Stimulated activated memory B cell treated with anti-CD40 and anti-IgM and Interleukin-4, amounts not matched to agents 10 μg/mL and 1 μg/mL and 100 μg/mL, for 72 hours (primary cell): ENCODE measurements at regions not wholly inside any gene's neighbourhood (a gene's known extent, or its start where the extent isn't known, plus 50 kb on each side); places are given as distances from the start of the nearest gene placed in this dataset.

Experiments used
- ATAC-seq: fragments of 150-1000 bp; cut with Tn5 transposase; 2 replicates; pipeline ENCODE4 v1.10.0; 2021
- H3K27ac Mint-ChIP-seq: one replicate; pipeline ENCODE4 v1.8.0; 2022; ENCODE audit warnings: mild to moderate bottlenecking, mixed read lengths
- H3K27me3 Mint-ChIP-seq: one replicate; pipeline ENCODE4 v1.8.0; 2022; ENCODE audit warnings: mixed read lengths
- H3K36me3 Mint-ChIP-seq: one replicate; pipeline ENCODE4 v1.8.0; 2022; ENCODE audit warnings: mixed read lengths
- H3K4me1 Mint-ChIP-seq: one replicate; pipeline ENCODE4 v1.8.0; 2022; ENCODE audit warnings: mixed read lengths
- H3K4me3 Mint-ChIP-seq: one replicate; pipeline ENCODE4 v1.8.0; 2022; ENCODE audit warnings: mild to moderate bottlenecking, moderate library complexity, mixed read lengths
- H3K9me3 Mint-ChIP-seq: one replicate; pipeline ENCODE4 v1.8.0; 2022; ENCODE audit warnings: mixed read lengths

DNA sequence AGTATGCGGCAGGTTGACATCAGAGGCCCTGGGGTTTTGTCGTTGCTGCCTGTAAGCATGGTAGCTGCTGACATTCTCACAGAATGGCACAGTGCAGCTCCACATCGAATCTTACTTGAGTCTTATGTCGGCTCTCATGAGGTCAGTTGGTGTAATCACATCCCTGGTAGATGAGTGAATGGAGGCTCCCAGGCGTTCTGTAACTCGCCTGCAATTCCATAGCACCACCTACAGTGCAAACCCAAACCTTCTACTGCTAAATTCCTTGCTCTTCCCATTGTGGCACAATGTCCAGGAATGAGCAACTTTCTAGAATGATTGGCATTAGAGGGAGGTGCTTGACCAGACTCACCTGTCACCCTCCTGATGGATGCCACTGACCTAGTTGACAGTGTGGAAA lies 578.4 kb downstream of the CCDC171 start:
- H3K9me3 Mint-ChIP-seq, result peaks cover 7% of the 10 kb centered on the region
- no peaks in the 10 kb centered on the region for H3K4me1 Mint-ChIP-seq
- no peaks in the 10 kb centered on the region for H3K36me3 Mint-ChIP-seq
- ATAC-seq, result no peak
- no peak overlapping the region for H3K27ac Mint-ChIP-seq
- H3K27me3 Mint-ChIP-seq, result peaks cover 8% of the 10 kb centered on the region
- no peak overlapping the region for H3K4me3 Mint-ChIP-seq

DNA sequence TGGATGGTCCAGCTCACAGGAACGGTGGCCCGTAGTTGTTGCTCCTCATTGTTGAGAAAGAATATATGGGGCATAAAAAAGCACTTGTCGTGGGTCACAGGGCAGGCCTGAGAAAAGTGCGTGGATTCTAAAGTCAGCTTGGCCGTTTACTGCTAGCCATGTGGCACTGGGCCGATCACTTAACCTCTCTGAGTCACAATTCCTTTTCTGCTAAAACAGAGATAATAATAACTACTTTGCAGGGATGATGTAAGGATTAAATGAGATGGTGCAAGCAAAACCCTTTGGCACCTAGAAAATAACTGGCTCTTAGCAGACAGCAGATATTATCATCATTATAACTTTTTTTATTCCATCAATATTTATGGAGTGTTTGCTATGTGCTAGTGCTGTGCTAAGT lies 579.7 kb downstream of the CCDC171 start:
- H3K4me1 Mint-ChIP-seq, result no peaks in the 10 kb centered on the region
- H3K27me3 Mint-ChIP-seq, result peaks cover 8% of the 10 kb centered on the region
- H3K36me3 Mint-ChIP-seq, result no peaks in the 10 kb centered on the region
- peaks cover 7% of the 10 kb centered on the region for H3K9me3 Mint-ChIP-seq
- ATAC-seq, result no peak
- H3K4me3 Mint-ChIP-seq, result no peak overlapping the region
- H3K27ac Mint-ChIP-seq, result no peak overlapping the region

DNA sequence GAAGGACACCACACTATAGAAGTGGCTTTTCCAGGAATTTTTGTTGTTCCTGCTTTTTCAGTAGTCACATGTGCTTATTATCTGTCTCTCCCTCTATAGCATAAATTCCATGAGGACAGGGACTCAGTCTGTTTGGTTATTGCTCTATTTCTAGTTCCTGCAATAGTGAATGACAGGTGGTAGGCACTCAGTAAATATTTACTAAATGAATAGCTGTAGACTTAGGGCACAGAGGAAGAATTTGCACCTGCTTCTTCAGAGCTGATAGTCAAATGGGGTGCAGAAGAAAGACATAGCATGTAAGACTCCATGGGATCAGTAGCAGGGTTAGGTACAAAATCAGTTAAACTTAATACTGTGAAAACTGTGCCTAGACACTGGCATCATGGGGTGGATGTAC lies 580.2 kb downstream of the CCDC171 start:
- Mint-ChIP-seq H3K27ac (no peak overlapping the region), H3K4me3 (no peak overlapping the region), H3K36me3 (no peaks in the 10 kb centered on the region), H3K9me3 (peaks cover 7% of the 10 kb centered on the region), H3K27me3 (peaks cover 8% of the 10 kb centered on the region), H3K4me1 (no peaks in the 10 kb centered on the region)
- ATAC-seq, result no peak

DNA sequence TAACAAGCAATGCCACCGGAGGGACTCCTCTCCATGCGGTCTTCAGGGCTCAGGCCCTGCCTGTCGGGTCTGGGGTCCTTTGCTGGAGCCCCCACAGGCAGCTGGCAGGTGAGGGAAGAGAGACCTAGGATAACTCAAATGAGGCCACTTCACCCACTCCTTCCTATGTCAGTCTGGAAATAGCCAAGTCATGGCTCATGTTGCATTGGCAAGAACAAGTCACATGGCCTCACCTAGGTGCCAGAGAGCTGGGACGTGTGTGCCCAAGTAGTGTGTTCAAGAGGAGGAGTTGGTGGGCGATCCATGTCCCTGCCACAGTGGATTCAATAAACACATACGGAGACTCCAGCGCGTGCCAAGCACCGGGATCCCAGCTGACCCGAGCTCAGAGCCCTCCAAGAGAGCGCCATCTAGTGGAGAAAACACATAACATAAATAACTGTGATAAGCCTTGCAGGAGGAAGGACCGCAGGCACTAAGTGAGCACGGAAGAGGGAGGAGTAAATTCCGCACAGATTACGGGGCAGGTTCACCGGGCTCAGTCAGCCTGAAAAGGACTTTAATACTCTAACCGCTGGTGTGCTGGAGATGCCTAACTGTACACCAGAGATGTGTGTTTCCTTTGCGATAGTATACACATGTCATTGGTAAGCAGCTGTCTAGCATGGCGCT lies 580.8 kb downstream of the CCDC171 start:
- Mint-ChIP-seq H3K9me3 (peaks cover 3% of the 10 kb centered on the region), H3K27ac (no peak overlapping the region), H3K4me3 (no peak overlapping the region), H3K27me3 (peaks cover 8% of the 10 kb centered on the region), H3K36me3 (no peaks in the 10 kb centered on the region), H3K4me1 (no peaks in the 10 kb centered on the region)
- ATAC-seq, result no peak

DNA sequence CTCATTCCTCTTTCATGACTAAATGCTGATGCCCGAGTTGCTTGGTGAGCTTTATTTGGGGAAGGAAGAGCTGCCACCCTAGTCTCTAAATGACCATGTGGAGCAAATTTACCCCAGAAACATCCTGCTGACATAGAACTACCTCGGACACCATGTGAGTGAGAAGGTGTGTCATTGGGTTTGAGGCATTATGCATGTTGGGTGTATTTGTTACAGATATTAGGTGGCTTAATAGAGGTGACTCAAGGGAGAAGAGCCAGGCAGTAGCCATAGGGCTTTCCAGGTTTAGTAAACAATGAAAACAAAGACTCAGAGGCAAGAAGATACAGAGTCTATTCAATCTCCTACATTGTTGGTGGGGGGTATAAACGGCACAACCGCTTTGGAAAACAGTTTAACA lies 581.5 kb downstream of the CCDC171 start:
- Mint-ChIP-seq H3K9me3 (peaks cover 3% of the 10 kb centered on the region), H3K4me3 (no peak overlapping the region), H3K36me3 (no peaks in the 10 kb centered on the region), H3K27me3 (peaks cover 8% of the 10 kb centered on the region), H3K4me1 (no peaks in the 10 kb centered on the region), H3K27ac (no peak overlapping the region)
- no peak for ATAC-seq

DNA sequence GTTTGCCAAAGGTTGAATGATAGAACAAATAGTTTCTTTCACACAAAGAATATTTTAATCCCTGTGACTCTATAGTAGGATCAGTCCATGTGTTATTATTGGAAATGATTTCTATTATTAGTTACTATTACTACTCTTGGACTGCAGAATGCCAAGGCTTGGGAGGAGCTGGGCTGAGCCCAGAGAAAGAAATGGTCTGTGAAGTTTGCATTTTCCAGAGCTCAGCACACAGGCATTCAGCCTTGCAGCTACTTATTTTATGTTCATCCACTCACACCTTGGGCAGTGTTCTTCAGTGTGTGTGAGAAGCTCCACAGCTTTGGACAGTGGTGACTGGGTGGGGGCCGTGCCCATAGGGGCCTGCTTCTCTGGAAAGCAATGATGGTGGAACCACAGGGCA lies 583.1 kb downstream of the CCDC171 start:
- no peak overlapping the region for H3K4me3 Mint-ChIP-seq
- no peaks in the 10 kb centered on the region for H3K36me3 Mint-ChIP-seq
- peaks cover 8% of the 10 kb centered on the region for H3K27me3 Mint-ChIP-seq
- H3K4me1 Mint-ChIP-seq, result no peaks in the 10 kb centered on the region
- ATAC-seq, result no peak
- no peak overlapping the region for H3K27ac Mint-ChIP-seq
- H3K9me3 Mint-ChIP-seq, result peaks cover 3% of the 10 kb centered on the region

DNA sequence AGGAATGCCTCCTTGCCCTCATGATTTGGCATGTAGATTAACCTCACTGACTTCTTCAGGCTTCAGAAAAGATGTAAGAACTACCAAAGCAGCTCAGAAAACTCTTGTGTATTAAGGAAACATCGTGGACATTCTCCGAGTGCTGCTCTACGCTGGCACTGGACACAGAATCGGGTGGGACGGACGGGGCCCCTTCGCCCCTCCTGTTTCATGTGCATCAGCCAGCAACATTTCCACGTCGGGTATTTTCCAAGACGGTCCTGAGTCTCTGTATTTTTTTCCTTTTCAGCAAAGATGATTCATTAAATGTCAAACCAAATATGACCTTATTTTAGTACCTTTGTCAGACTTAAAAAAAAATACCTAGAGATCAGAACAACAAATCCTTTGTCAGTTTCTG lies 583.6 kb downstream of the CCDC171 start:
- no peak for ATAC-seq
- Mint-ChIP-seq H3K36me3 (no peaks in the 10 kb centered on the region), H3K9me3 (peaks cover 3% of the 10 kb centered on the region), H3K27me3 (peaks cover 8% of the 10 kb centered on the region), H3K4me3 (no peak overlapping the region), H3K4me1 (no peaks in the 10 kb centered on the region), H3K27ac (no peak overlapping the region)

DNA sequence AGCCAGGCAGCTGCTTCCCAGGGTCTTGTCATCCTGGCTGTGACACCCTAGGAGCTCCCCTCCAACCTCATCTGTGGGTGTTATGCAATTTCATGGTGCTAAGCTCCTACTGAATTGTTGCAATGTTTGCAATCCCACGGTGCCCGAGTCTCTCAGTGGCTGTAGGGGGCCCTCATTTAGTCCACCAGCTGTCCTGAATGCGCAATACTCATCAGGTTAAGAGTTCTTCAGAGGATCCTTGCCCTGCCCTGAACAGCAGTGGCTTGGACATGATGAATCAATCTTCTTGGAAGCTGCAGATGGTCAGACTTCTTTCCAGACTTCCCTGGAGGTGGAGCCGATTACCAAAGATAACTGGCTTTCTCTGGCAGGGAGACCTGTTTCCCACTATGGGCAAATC lies 584.1 kb downstream of the CCDC171 start:
- Mint-ChIP-seq H3K4me1 (no peaks in the 10 kb centered on the region), H3K27ac (no peak overlapping the region), H3K27me3 (peaks cover 2% of the 10 kb centered on the region), H3K4me3 (no peak overlapping the region), H3K36me3 (no peaks in the 10 kb centered on the region), H3K9me3 (peaks cover 3% of the 10 kb centered on the region)
- ATAC-seq, result no peak

DNA sequence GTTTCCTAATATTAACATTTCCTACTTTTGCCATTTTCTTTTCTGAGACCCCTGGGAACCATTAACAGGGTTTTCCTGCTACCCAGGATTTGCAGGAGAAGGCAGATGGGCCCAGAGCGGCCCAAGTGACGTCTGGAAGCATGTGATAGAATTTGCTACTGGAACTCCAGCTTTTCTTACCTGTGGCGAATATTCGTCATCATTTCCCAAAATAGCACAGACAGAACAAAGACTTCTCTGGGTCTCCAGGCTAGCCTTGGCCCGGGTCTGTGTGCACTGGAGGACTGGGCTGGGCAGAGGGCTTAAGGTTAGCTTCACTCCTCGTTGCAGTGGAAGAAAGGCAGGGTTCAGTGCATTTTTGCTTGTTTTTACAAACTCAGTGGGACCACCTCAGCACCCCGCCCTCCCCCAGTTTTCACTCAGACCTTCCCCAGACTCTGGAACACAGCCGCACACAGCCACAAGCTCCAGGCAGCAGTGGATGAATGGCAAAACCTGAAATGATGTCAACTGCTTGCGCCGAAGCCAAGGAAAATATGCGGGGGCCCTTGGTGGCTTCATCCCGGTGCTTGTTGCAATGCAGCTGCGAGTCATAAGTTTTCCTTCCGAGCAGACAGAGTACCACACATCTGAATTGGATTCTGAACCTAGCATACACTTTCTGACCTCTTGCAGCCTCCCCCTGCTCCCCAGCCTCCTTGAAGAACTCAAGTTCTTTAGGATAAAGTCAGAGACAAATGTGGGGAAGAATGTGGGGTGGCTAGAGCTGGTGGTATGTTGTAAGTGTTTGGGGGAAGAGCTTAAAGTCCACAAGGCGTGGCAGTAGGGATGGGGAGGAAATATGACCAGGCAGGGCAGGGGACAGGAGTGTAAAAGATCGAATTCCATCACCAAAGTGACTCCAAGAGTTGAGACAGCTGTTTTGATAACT lies 586.0 kb downstream of the CCDC171 start:
- Mint-ChIP-seq H3K9me3 (peaks cover 3% of the 10 kb centered on the region), H3K27me3 (no peaks in the 10 kb centered on the region), H3K27ac (no peak overlapping the region)

DNA sequence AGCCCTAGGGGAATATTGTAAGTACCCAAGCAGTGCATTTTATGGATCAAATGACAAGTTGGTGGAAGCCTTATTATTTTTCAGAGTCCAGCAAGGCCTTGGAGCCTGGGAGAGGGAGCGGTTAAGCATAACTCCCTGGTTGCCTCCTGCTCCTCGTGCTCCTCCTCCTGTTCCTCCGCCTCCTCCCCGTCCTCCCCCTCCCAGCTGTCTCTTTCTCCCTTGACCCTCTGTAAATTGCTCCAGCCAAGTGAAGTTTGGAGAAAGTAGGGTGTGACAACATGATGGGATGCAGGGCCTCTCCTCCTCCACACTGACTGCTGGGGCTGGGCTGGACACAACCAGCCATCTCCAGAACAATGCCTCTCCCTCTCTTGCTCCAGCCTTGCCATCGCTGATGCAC lies 586.9 kb downstream of the CCDC171 start:
- Mint-ChIP-seq H3K9me3 (peaks cover 3% of the 10 kb centered on the region), H3K4me1 (no peaks in the 10 kb centered on the region), H3K27me3 (no peaks in the 10 kb centered on the region), H3K4me3 (no peak overlapping the region), H3K27ac (no peak overlapping the region), H3K36me3 (no peaks in the 10 kb centered on the region)
- no peak for ATAC-seq

More for the DNA sequence above, 586.0 kb downstream of the CCDC171 start:
- H3K4me1 Mint-ChIP-seq, result no peaks in the 10 kb centered on the region
- no peaks in the 10 kb centered on the region for H3K36me3 Mint-ChIP-seq
- no peak for ATAC-seq
- no peak overlapping the region for H3K4me3 Mint-ChIP-seq

DNA sequence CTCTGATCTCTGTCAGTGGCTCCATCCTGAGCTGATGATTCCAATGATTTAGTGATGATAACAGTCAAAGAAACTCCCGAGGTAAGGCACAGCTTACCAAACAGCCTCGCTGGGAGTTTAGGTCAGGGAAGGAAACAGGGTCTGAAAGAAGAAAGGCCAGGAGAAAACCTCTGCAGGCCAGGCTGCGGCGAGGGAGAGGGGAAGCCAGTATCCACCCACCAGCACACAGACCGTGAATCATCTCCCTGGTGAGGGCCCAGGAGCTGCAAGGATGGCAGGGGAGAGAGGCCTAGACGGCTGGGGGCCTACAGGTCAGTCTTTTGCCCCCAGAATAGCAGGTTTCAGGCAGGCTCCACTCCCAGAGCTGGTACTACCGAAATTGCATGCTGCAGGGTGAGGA lies 590.5 kb downstream of the CCDC171 start:
- no peak overlapping the region for H3K4me3 Mint-ChIP-seq
- no peaks in the 10 kb centered on the region for H3K36me3 Mint-ChIP-seq
- H3K4me1 Mint-ChIP-seq, result no peaks in the 10 kb centered on the region
- no peak overlapping the region for H3K27ac Mint-ChIP-seq
- no peak for ATAC-seq
- H3K9me3 Mint-ChIP-seq, result peaks cover 4% of the 10 kb centered on the region
- H3K27me3 Mint-ChIP-seq, result no peaks in the 10 kb centered on the region

DNA sequence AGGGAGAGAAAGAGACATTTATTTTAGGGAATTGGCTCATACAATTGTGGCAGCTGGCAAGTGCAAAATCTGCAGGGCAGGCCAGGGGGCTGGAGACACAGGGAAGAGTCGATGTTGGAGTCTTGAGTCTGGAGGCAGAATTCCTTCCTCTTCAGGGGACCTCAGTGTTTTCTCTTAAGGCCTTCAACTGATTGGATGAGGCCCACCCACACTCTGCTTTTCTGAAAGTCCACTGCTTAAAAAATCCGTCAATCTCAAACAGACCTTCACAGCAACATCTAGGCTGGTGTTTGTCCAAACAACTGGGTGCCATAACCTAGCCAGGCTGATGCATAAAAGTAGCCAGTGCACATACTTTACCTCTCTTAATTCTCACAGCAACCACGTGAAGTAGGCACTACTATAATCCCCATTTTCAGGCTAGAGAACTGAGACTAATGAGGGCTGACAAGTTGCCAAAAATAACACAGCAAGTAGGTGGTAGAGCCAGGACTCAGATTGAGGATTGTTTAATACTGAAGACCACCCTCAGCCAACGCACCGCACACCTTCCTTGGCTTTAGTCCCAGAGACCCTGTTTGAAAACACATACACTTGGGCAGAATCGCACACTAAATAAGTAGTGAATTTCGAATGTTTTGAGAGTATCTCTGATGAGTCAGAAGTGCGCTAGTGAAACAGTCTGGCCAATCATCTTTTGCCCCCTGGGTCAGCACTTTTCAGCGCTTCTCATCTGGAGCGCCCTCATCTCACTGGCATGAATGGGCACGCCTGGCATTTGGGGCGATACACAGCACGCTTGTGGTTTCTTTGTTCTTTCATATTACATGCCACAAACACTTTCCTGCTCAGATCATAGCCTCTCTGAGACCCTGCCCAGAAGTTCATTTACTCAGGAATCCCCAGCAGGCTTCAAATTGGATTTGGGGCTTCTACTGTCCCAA lies 591.4 kb downstream of the CCDC171 start:
- H3K36me3 Mint-ChIP-seq, result no peaks in the 10 kb centered on the region
- ATAC-seq, result no peak
- H3K27me3 Mint-ChIP-seq, result no peaks in the 10 kb centered on the region
- H3K9me3 Mint-ChIP-seq, result peaks cover 9% of the 10 kb centered on the region
- H3K4me1 Mint-ChIP-seq, result no peaks in the 10 kb centered on the region
- H3K4me3 Mint-ChIP-seq, result no peak overlapping the region
- H3K27ac Mint-ChIP-seq, result no peak overlapping the region

DNA sequence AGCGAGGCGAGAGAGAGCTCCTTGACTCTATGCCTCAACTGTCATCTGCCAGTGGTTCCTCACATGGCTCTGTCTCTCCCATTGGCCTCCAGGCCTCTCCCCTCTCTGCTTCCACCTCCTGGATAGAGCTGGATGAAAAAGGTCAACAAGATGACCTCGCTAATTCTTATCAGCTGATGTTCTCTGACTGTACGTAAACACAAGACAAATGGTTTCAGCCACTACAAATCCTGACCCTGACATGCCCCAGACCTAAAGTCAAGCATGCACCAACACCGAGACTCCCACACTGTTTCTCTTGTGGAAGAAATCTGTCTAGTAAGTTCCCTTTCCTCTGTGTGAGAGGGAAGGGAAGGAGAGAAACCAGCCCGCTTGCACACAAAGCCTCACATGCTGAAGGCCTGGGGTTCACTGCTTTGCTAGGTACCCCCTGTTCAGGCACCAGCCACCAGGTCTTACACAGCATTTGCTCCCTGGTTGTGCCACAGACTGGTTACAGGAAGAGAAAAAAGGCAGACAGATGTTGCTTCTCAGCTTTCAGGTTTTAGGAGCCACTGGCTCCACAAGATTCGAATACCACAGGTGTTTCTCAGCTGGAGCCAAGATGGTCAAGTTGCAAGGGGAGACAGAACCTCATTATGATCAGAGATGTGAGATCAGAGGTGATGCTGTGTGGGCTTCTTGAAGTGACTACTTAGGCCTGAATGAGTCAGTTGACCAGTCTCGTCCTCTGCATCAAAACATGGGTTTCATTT lies 592.5 kb downstream of the CCDC171 start:
- H3K36me3 Mint-ChIP-seq, result no peaks in the 10 kb centered on the region
- H3K27ac Mint-ChIP-seq, result no peak overlapping the region
- no peak for ATAC-seq
- peaks cover 13% of the 10 kb centered on the region for H3K9me3 Mint-ChIP-seq
- no peaks in the 10 kb centered on the region for H3K4me1 Mint-ChIP-seq
- H3K27me3 Mint-ChIP-seq, result no peaks in the 10 kb centered on the region
- H3K4me3 Mint-ChIP-seq, result no peak overlapping the region

DNA sequence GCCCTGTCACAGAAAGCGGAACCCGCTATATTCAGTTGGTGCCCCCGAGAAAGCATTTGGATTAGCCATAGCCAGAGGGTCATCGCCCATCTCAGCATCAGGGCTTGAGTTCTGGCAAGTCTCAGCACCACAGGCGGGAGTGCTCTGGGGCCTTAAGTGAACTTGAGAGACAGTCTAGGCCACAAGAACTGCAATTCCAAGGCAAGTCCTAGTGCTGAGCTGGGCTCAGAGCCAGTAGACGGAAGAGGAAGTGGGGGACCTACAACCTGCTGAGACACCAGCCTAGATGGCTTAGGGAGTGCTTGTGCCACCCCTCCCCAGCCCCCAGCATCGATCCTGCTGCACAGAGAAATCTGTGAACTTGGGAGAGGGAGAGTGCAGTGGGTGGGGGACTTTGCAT lies 594.9 kb downstream of the CCDC171 start:
- no peak overlapping the region for H3K27ac Mint-ChIP-seq
- ATAC-seq, result no peak
- H3K9me3 Mint-ChIP-seq, result peaks cover 13% of the 10 kb centered on the region
- no peak overlapping the region for H3K4me3 Mint-ChIP-seq
- no peaks in the 10 kb centered on the region for H3K4me1 Mint-ChIP-seq
- H3K36me3 Mint-ChIP-seq, result no peaks in the 10 kb centered on the region
- no peaks in the 10 kb centered on the region for H3K27me3 Mint-ChIP-seq
